Lung (tissue), 11 donors: ENCODE measurements at regions not wholly inside any gene's neighbourhood (a gene's known extent, or its start where the extent isn't known, plus 50 kb on each side); places are given as distances from the start of the nearest gene placed in this dataset.
"Not testable (repeated sequence)": the region's sequence is repeated elsewhere in the genome, so short reads cannot be mapped to it uniquely, and the experiment has no call there.

Experiments used
- ATAC-seq: fragments of 200-7000 bp; cut with Tn5 transposase; one replicate; pipeline ENCODE4 v1.9.1; 2020; ENCODE audit warnings: moderate number of reproducible peaks; ENCODE audit not compliant: insufficient read depth, low FRiP score
- DNase-seq, 3 donors: peaks; one replicate each; pipeline ENCODE4 v3.0.0-alpha.2; 2013 to 2017
- H3K27ac ChIP-seq, 2 donors: one replicate each; pipeline ENCODE4 v1.5.1; 2013; ENCODE audit warnings: mild to moderate bottlenecking in 2 of 2, moderate library complexity in 2 of 2, control low read depth in 1 of 2, inconsistent platforms in 1 of 2, low read depth in 1 of 2, low read length in 1 of 2
- H3K27me3 ChIP-seq, 3 donors: one replicate each; pipeline ENCODE4 v1.5.1; 2013; ENCODE audit warnings: low read length in 2 of 3; ENCODE audit not compliant: control insufficient read depth in 3 of 3, insufficient read depth in 3 of 3
- H3K36me3 ChIP-seq, 4 donors: one replicate each; pipeline ENCODE4 v1.5.1; 2013; ENCODE audit warnings: low read length in 4 of 4, mild to moderate bottlenecking in 1 of 4, moderate library complexity in 1 of 4; ENCODE audit not compliant: control insufficient read depth in 4 of 4, insufficient read depth in 4 of 4
- H3K4me1 ChIP-seq, 5 donors: one replicate each; pipeline ENCODE4 v1.5.1; 2013; ENCODE audit warnings: low read length in 5 of 5, mild to moderate bottlenecking in 2 of 5, moderate library complexity in 1 of 5; ENCODE audit not compliant: control insufficient read depth in 5 of 5, insufficient read depth in 5 of 5
- H3K4me3 ChIP-seq: one replicate; pipeline ENCODE4 v1.5.1; 2013; ENCODE audit warnings: mild to moderate bottlenecking, control low read depth, moderate library complexity
- H3K9ac ChIP-seq, 2 donors: one replicate each; pipeline ENCODE4 v1.5.1; 2013; ENCODE audit warnings: low read length in 2 of 2, control low read depth in 1 of 2; ENCODE audit not compliant: insufficient read depth in 1 of 2
- H3K9me3 ChIP-seq, 4 donors: one replicate each; pipeline ENCODE4 v1.5.1; 2013; ENCODE audit warnings: low read length in 3 of 4, mild to moderate bottlenecking in 1 of 4, moderate library complexity in 1 of 4; ENCODE audit not compliant: control insufficient read depth in 4 of 4, insufficient read depth in 3 of 4
- WGBS, 2 donors: extraction: QIAGEN DNeasy Blood & Tissue Kit; methylation state at CpG; one replicate each; pipeline ENCODE4 v1.1.7; 2013; 5-methylcytosine and 5-hydroxymethylcytosine counted together
- TF ChIP-seq, protein P1 (sequence below): IDR thresholded peaks from 2 replicates; pipeline ENCODE4 v1.5.1; 2012; ENCODE audit warnings: mild to moderate bottlenecking; ENCODE audit errors: control extremely low read depth, extremely low read depth
- donor health status: control.
- donor health status: control.
- donor health status: Bipolar disorder and iron deficiency.
- donor health status: healthy.
- donor health status: DM: yes; HTN: yes; CAD: no.

DNA sequence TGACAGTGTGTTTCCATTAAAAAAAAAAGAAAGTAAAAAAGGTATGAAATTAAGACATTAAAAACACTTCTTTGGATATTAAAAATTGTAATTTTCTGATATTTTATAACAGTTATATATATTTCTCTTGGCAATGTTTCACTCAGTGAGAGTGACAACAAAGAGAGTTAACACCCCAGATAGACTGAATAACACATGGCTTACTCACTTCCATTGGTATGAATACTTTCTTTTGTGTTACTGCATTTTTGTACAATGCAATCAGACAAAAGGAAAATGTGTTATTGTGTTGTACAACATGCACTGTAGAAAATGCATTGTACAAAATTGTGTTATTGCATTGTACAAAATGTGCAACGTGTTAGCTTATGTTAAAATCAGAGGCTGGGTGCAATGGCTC, 676.6 kb upstream of the AMELY start:
- H3K27ac ChIP-seq, H3K27me3 ChIP-seq, DNase-seq, H3K9me3 ChIP-seq, H3K36me3 ChIP-seq, H3K4me1 ChIP-seq, ATAC-seq, H3K9ac ChIP-seq, H3K4me3 ChIP-seq: not testable (repeated sequence)
- WGBS, 2 donors: 70% methylated on average over 1 of the region's 1 CpG; no CpG with 5 or more reads in 1 of the 2 donors

DNA sequence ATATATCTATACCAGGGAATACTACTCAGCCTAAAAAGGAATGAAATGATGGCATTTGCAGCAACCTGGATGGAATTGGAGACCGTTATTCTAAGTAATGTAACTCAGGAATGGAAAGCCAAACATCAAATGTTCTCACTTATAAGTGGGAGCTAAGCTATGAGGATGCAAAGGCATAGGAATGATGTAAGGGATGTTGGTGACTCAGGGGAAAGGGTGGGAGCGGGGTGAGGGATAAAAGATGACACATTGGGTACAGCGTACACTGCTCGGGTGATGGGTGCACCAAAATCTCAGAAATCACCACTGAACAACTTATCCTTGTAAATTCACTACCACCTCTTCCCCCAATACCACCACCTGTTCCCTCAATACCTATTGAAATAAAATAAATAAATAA, 651.0 kb upstream of the AMELY start:
- 85% methylated on average over 2 of the region's 4 CpGs; no CpG with 5 or more reads in 1 of the 2 donors for WGBS, 2 donors
- Histone ChIP-seq H3K27me3 (no peaks in the 10 kb centered on the region), H3K9me3 (no peaks in the 10 kb centered on the region), H3K4me3 (no peak overlapping the region), H3K4me1 (no peaks in the 10 kb centered on the region), H3K9ac (no peak overlapping the region), H3K36me3 (no peaks in the 10 kb centered on the region), H3K27ac (no peak overlapping the region)
- ATAC-seq (no peak), DNase-seq (no peak)
- TF ChIP-seq, protein P1, sequence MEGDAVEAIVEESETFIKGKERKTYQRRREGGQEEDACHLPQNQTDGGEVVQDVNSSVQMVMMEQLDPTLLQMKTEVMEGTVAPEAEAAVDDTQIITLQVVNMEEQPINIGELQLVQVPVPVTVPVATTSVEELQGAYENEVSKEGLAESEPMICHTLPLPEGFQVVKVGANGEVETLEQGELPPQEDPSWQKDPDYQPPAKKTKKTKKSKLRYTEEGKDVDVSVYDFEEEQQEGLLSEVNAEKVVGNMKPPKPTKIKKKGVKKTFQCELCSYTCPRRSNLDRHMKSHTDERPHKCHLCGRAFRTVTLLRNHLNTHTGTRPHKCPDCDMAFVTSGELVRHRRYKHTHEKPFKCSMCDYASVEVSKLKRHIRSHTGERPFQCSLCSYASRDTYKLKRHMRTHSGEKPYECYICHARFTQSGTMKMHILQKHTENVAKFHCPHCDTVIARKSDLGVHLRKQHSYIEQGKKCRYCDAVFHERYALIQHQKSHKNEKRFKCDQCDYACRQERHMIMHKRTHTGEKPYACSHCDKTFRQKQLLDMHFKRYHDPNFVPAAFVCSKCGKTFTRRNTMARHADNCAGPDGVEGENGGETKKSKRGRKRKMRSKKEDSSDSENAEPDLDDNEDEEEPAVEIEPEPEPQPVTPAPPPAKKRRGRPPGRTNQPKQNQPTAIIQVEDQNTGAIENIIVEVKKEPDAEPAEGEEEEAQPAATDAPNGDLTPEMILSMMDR: no peak

DNA sequence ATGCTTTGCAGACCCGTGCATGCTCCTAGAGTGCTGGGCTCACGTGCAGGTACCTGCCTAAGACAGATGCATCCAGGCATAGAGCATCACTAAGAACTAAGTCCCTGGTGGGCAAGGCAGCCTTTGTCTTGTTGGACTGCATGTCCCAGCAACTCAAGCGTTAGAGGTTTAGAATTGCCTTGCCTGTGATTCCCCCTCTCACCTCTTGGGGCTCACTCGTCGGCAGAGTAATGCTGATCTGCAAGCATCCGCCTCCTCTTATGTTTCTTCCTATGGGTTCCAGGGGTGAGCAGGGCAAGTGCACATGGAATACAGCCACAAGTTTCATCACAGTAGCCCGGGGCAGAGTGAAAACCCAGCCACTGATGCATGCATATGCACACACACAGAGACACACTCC, 646.1 kb upstream of the AMELY start:
- H3K4me3 ChIP-seq: no peak overlapping the region
- TF ChIP-seq, protein P1: no peak
- DNase-seq (no peak), ATAC-seq (no peak)
- 56% methylated on average over 7 of the region's 7 CpGs; no CpG with 5 or more reads in 1 of the 2 donors for WGBS, 2 donors
- no peaks in the 10 kb centered on the region for H3K4me1 ChIP-seq
- H3K36me3 ChIP-seq: no peaks in the 10 kb centered on the region
- H3K9me3 ChIP-seq: no peaks in the 10 kb centered on the region
- H3K27ac ChIP-seq: no peak overlapping the region
- H3K27me3 ChIP-seq: no peaks in the 10 kb centered on the region
- no peak overlapping the region for H3K9ac ChIP-seq

DNA sequence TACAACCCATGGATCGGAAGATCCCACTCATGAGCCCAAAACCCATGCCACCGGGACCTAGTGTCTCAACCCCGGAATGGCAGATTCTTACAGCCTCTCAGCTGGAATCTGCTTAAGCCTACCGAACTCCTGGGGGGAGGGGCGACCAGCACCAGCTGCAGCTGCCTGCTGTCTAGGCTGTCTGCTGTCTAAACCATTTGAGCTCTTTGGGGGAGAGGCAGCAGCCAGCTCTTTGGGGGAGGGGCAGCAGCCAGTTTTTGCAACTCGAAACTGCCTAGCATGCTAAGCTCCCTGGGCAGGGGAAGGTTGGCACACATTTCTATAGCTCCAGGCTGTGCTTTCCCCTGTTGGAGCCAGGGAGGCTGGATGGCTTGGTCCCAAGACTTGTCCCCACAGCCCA, 643.5 kb upstream of the AMELY start:
- Histone ChIP-seq H3K9ac (no peak overlapping the region), H3K27ac (no peak overlapping the region), H3K9me3 (no peaks in the 10 kb centered on the region), H3K27me3 (no peaks in the 10 kb centered on the region), H3K4me1 (no peaks in the 10 kb centered on the region), H3K36me3 (no peaks in the 10 kb centered on the region), H3K4me3 (no peak overlapping the region)
- WGBS, 2 donors: 90% methylated on average over 5 of the region's 6 CpGs; no CpG with 5 or more reads in 1 of the 2 donors
- no peak for ATAC-seq
- no peak for DNase-seq
- TF ChIP-seq, protein P1: no peak
